PC-3 (cell line): ENCODE measurements at regions not wholly inside any gene's neighbourhood (a gene's known extent, or its start where the extent isn't known, plus 50 kb on each side); places are given as distances from the start of the nearest gene placed in this dataset.

Experiments used
- ATAC-seq: fragments of 200-7000 bp; cut with Tn5 transposase; 2 replicates; pipeline ENCODE4 v1.9.1; 2020; ENCODE audit warnings: mild to moderate bottlenecking, moderate library complexity
- BruUV-seq: library from RNA; stranded (reverse); fragments of 400-500 nt; replicated peaks from 2 replicates; lab custom pipeline; 2021; lab: Mats Ljungman, UMichigan
- CTCF ChIA-PET: fragments of 300-600 bp; sonication (Branson Sonifier 250); formaldehyde crosslinking; loops from one replicate; lab custom pipeline; 2022; ENCODE audit warnings: antibody characterized with exemption; lab: Charles Lee
- POLR2A ChIA-PET: fragments of 300-600 bp; sonication (Branson Sonifier 250); formaldehyde crosslinking; loops from one replicate; lab custom pipeline; 2022; ENCODE audit warnings: antibody characterized with exemption; ENCODE audit not compliant: unreplicated experiment; lab: Charles Lee
- DNase-seq: peaks from one replicate; pipeline ENCODE4 v3.0.0-alpha.2; 2015
- H2AFZ ChIP-seq: fragments of 300-600 bp; sonication (generic); 2 replicates; pipeline ENCODE4 v1.6.0; 2016; ENCODE audit warnings: antibody characterized with exemption, low read length
- H3F3A ChIP-seq: fragments of 300-600 bp; sonication (generic); one replicate; pipeline ENCODE4 v1.6.0; 2017; ENCODE audit warnings: antibody characterized with exemption, low read length, control low read depth, mild to moderate bottlenecking; ENCODE audit not compliant: unreplicated experiment
- H3K27ac ChIP-seq: fragments of 300-600 bp; sonication (generic); 2 replicates; pipeline ENCODE4 v1.5.1; 2016; ENCODE audit warnings: mild to moderate bottlenecking, low read length
- H3K27me3 ChIP-seq: fragments of 300-600 bp; sonication (generic); 2 replicates; pipeline ENCODE4 v1.6.1; 2016; ENCODE audit warnings: low read length, mixed read lengths
- H3K36me3 ChIP-seq: fragments of 300-600 bp; sonication (generic); 2 replicates; pipeline ENCODE4 v1.6.1; 2016; ENCODE audit warnings: low read depth, mixed run types, low read length, mixed read lengths
- H3K4me1 ChIP-seq: fragments of 300-600 bp; sonication (generic); 2 replicates; pipeline ENCODE4 v1.5.1; 2016; ENCODE audit warnings: low read length; ENCODE audit not compliant: insufficient read depth
- H3K4me2 ChIP-seq: fragments of 300-600 bp; sonication (generic); 2 replicates; pipeline ENCODE4 v1.6.0; 2016; ENCODE audit warnings: low read length
- H3K4me3 ChIP-seq: fragments of 300-600 bp; sonication (generic); 2 replicates; pipeline ENCODE4 v1.5.1; 2016; ENCODE audit warnings: mild to moderate bottlenecking, low read length, mixed read lengths
- H3K79me2 ChIP-seq: fragments of 300-600 bp; sonication (generic); 2 replicates; pipeline ENCODE4 v1.6.1; 2017; ENCODE audit warnings: low read length, mixed read lengths
- H3K9ac ChIP-seq: fragments of 300-600 bp; sonication (generic); 2 replicates; pipeline ENCODE4 v1.6.0; 2016; ENCODE audit warnings: mild to moderate bottlenecking, low read length
- H3K9me2 ChIP-seq: fragments of 300-600 bp; sonication (generic); replicated peaks from 2 replicates; pipeline ENCODE4 v1.6.1; 2016; ENCODE audit warnings: mixed run types, low read length, mixed read lengths
- H3K9me3 ChIP-seq: fragments of 300-600 bp; sonication (generic); 2 replicates; pipeline ENCODE4 v1.6.1; 2016; ENCODE audit warnings: low read length, mixed read lengths
- H4K20me1 ChIP-seq: fragments of 300-600 bp; sonication (generic); 2 replicates; pipeline ENCODE4 v1.6.1; 2016; ENCODE audit warnings: low read length, mixed read lengths
- CTCF ChIP-seq: fragments of 300-600 bp; sonication (generic); conservative IDR thresholded peaks from 2 replicates; pipeline ENCODE4 v1.5.1; 2017; ENCODE audit warnings: antibody characterized with exemption, low read depth, mild to moderate bottlenecking, low read length
- EZH2 ChIP-seq: fragments of 300-600 bp; sonication (generic); IDR thresholded peaks from one replicate; pipeline ENCODE4 v1.6.1; 2017; ENCODE audit warnings: antibody characterized with exemption, mild to moderate bottlenecking, low read length; ENCODE audit not compliant: unreplicated experiment
- EZH2phosphoT487 ChIP-seq: fragments of 300-600 bp; sonication (generic); IDR thresholded peaks from 2 replicates; pipeline ENCODE4 v1.6.1; 2018; ENCODE audit warnings: mild to moderate bottlenecking, antibody characterized with exemption, low read length, borderline replicate concordance
- intact Hi-C: fragments of 100-400 bp; cut with micrococcal nuclease; formaldehyde crosslinking; loops from 2 replicates; pipeline ENCODE4 v1.9.0; 2023

- Histone ChIP-seq H2AFZ (no peak overlapping the region), H3K27ac (no peak overlapping the region), H3K4me3 (no peak overlapping the region), H4K20me1 (no peaks in the 10 kb centered on the region), H3K36me3 (no peaks in the 10 kb centered on the region), H3K9me2 (no peaks in the 10 kb centered on the region), H3K4me2 (no peak overlapping the region), H3K79me2 (no peaks in the 10 kb centered on the region), H3K9me3 (no peaks in the 10 kb centered on the region), H3K9ac (no peak overlapping the region), H3K4me1 (no peaks in the 10 kb centered on the region), H3K27me3 (peaks cover 46% of the 10 kb centered on the region), H3F3A (no peaks in the 10 kb centered on the region)
- ATAC-seq (peak; percentile 79), DNase-seq (peak; percentile 50)
- ChIA-PET POLR2A (interaction anchor here (0.6 kb wide), 1 partner anchor 91 kb away, joined by 4 read pairs; no protein-coding TSS in a partner anchor), CTCF (no interaction called here)
- intact Hi-C loops, result loop anchor here (5.0 to 10.0 kb wide), 3 partner anchors 64 to 347 kb away; no protein-coding TSS in a partner anchor
- TF ChIP-seq EZH2 (no peak), CTCF (peak; percentile 45; the same call in 1 of the 2 replicates), EZH2phosphoT487 (no peak)
- BruUV-seq, result no TSS peak
These were observed 703.5 kb upstream of the WWC1 start for GRCh38 chr5:167587772-167588437.

- no TSS peak for BruUV-seq
- Histone ChIP-seq H3K9ac (no peak overlapping the region), H4K20me1 (no peaks in the 10 kb centered on the region), H3K36me3 (no peaks in the 10 kb centered on the region), H2AFZ (no peak overlapping the region), H3F3A (no peaks in the 10 kb centered on the region), H3K79me2 (no peaks in the 10 kb centered on the region), H3K27ac (no peak overlapping the region), H3K4me3 (no peak overlapping the region), H3K27me3 (peaks cover 62% of the 10 kb centered on the region), H3K4me1 (no peaks in the 10 kb centered on the region), H3K4me2 (no peak overlapping the region), H3K9me2 (no peaks in the 10 kb centered on the region), H3K9me3 (no peaks in the 10 kb centered on the region)
- intact Hi-C loops, result no loop called here
- CTCF ChIA-PET, result interaction anchor here (0.5 kb wide), 1 partner anchor 130 kb away, joined by 3 read pairs; no protein-coding TSS in a partner anchor
- POLR2A ChIA-PET, result interaction anchor here (0.5 kb wide), 1 partner anchor 107 kb away, joined by 4 read pairs; no protein-coding TSS in a partner anchor
- TF ChIP-seq CTCF, result no peak
- TF ChIP-seq EZH2phosphoT487, result no peak
- no peak for TF ChIP-seq EZH2
- ATAC-seq (peak; percentile 64), DNase-seq (peak; percentile 35)
These were observed 699.3 kb upstream of the WWC1 start for GRCh38 chr5:167592114-167592513.
